Endothelial cell of umbilical vein (primary cell): ENCODE measurements at regions not wholly inside any gene's neighbourhood (a gene's known extent, or its start where the extent isn't known, plus 50 kb on each side); places are given as distances from the start of the nearest gene placed in this dataset.

Experiments
- BruUV-seq: library from RNA; stranded (reverse); fragments of 400-500 nt; replicated peaks from 2 replicates; lab custom pipeline; 2021; lab: Mats Ljungman, UMichigan
- CTCF ChIA-PET: fragments of 300-600, 350-600 bp; sonication (Branson Sonifier 250); formaldehyde crosslinking; loops from one replicate; lab custom pipeline; 2021; ENCODE audit warnings: antibody characterized with exemption, inconsistent platforms; lab: Charles Lee
- POLR2A ChIA-PET: fragments of 300-600, 350-600 bp; sonication (Branson Sonifier 250); formaldehyde crosslinking; loops from one replicate; lab custom pipeline; 2021; ENCODE audit warnings: antibody characterized with exemption, inconsistent platforms; lab: Charles Lee
- DNase-seq: peaks from one replicate; pipeline ENCODE4 v3.0.0-alpha.2; 2011; ENCODE audit warnings: low read depth, low spot score
- FAIRE-seq: peaks from 2 replicates; lab custom pipeline; 2011; peaks lifted over from hg19 to GRCh38; lab: Jason Lieb, UNC
- H2AFZ ChIP-seq: 2 replicates; pipeline ENCODE4 v1.6.0; 2012; ENCODE audit warnings: low read depth, low read length, control low read depth, inconsistent platforms
- H3K27ac ChIP-seq: 2 replicates; pipeline ENCODE4 v1.5.1; 2011; ENCODE audit warnings: low read depth, mild to moderate bottlenecking, control low read depth, low read length, moderate library complexity; ENCODE audit not compliant: insufficient read depth
- H3K27me3 ChIP-seq, 2 experiments: 2 replicates each; pipeline versions ENCODE4 v1.6.0 to v1.6.1; 2011; ENCODE audit warnings: low read length in 2 of 2, mixed read lengths in 1 of 2; ENCODE audit not compliant: control insufficient read depth in 2 of 2, insufficient read depth in 2 of 2
- H3K36me3 ChIP-seq, 2 experiments: 2 replicates in 1 of 2; 3 replicates in 1 of 2; pipeline ENCODE4 v1.5.1; 2011; ENCODE audit warnings: low read length in 2 of 2, mild to moderate bottlenecking in 1 of 2, moderate library complexity in 1 of 2; ENCODE audit not compliant: control insufficient read depth in 2 of 2, insufficient read depth in 2 of 2; ENCODE audit errors: extremely low read depth in 1 of 2
- H3K4me1 ChIP-seq: 3 replicates; pipeline ENCODE4 v1.5.1; 2011; ENCODE audit warnings: mild to moderate bottlenecking, low read length; ENCODE audit not compliant: control insufficient read depth, insufficient read depth; ENCODE audit errors: extremely low read depth
- H3K4me2 ChIP-seq: 2 replicates; pipeline ENCODE4 v1.6.1; 2011; ENCODE audit warnings: low read length, control low read depth, mixed read lengths; ENCODE audit not compliant: insufficient read depth
- H3K4me3 ChIP-seq, 3 experiments: fragments of 200-600 bp in 1 of 3; sonication (generic), shearing (Covaris generic) in 1 of 3; replicated peaks in 1 of 3; 2 replicates each; pipeline ENCODE4 v1.5.1; 2011 to 2016; ENCODE audit warnings: control low read depth in 3 of 3, low read length in 3 of 3, mild to moderate bottlenecking in 2 of 3, inconsistent platforms in 1 of 3, low read depth in 1 of 3, moderate library complexity in 1 of 3; ENCODE audit not compliant: insufficient read depth in 1 of 3
- H3K79me2 ChIP-seq: 2 replicates; pipeline ENCODE4 v1.6.0; 2012; ENCODE audit warnings: low read length, inconsistent platforms; ENCODE audit not compliant: control insufficient read depth, insufficient read depth
- H3K9ac ChIP-seq: replicated peaks from 2 replicates; pipeline ENCODE3; 2011; ENCODE audit warnings: low read length, control low read depth; ENCODE audit not compliant: insufficient read depth; ENCODE audit errors: extremely low read depth
- H3K9me1 ChIP-seq: replicated peaks from 3 replicates; pipeline ENCODE4 v1.6.0; 2011; ENCODE audit warnings: mild to moderate bottlenecking, low read length; ENCODE audit not compliant: control insufficient read depth, insufficient read depth; ENCODE audit errors: extremely low read depth
- H3K9me3 ChIP-seq: replicated peaks from 2 replicates; pipeline ENCODE4 v1.5.1; 2012; ENCODE audit warnings: low read length, inconsistent platforms; ENCODE audit not compliant: control insufficient read depth, insufficient read depth
- H4K20me1 ChIP-seq: replicated peaks from 2 replicates; pipeline ENCODE3; 2011; ENCODE audit warnings: mild to moderate bottlenecking, low read length; ENCODE audit not compliant: control insufficient read depth, insufficient read depth; ENCODE audit errors: extremely low read depth
- EZH2 ChIP-seq: IDR thresholded peaks from 2 replicates; pipeline ENCODE4 v1.6.1; 2012; ENCODE audit warnings: borderline replicate concordance, low read depth, mild to moderate bottlenecking, moderate library complexity, low read length, inconsistent platforms; ENCODE audit not compliant: severe bottlenecking
- FOS ChIP-seq: IDR thresholded peaks from 2 replicates; pipeline ENCODE4 v1.6.1; 2011; ENCODE audit warnings: mild to moderate bottlenecking, low read length, moderate library complexity, borderline replicate concordance; ENCODE audit not compliant: insufficient read depth
- GATA2 ChIP-seq: IDR thresholded peaks from 2 replicates; pipeline ENCODE4 v1.7.0; 2011; ENCODE audit warnings: low read depth, mild to moderate bottlenecking, moderate library complexity, mixed read lengths, low read length; ENCODE audit not compliant: insufficient read length, insufficient read depth
- JUN ChIP-seq: IDR thresholded peaks from 2 replicates; pipeline ENCODE4 v1.6.1; 2011; ENCODE audit warnings: borderline replicate concordance, low read depth; ENCODE audit not compliant: insufficient read length, insufficient read depth
- MYC ChIP-seq: IDR thresholded peaks from one replicate; pipeline ENCODE4 v1.6.1; 2011; ENCODE audit warnings: mild to moderate bottlenecking, low read depth, low read length
- POLR2A ChIP-seq: IDR thresholded peaks from 2 replicates; pipeline ENCODE4 v1.6.1; 2012; ENCODE audit warnings: low read depth, mild to moderate bottlenecking, control low read depth, low read length
- POLR2AphosphoS5 ChIP-seq: IDR thresholded peaks from 2 replicates; pipeline ENCODE4 v1.6.1; 2012; ENCODE audit warnings: low read depth, mild to moderate bottlenecking, control low read depth, low read length, moderate library complexity; ENCODE audit not compliant: insufficient read depth
- dilution Hi-C: fragments of 300-500 bp; cut with MboI; formaldehyde crosslinking; loops from one replicate; pipeline ENCODE4 v1.15.0; 2019; ENCODE audit warnings: low sequenced_read_pairs; ENCODE audit not compliant: extremely low pct_ligation_motif_present
- intact Hi-C: fragments of 100-400 bp; cut with micrococcal nuclease; formaldehyde crosslinking; loops from one replicate; pipeline ENCODE4 v1.10.0; 2022
- TF ChIP-seq, protein P1 (sequence below): IDR thresholded peaks from 2 replicates; pipeline ENCODE4 v1.6.1; 2011; ENCODE audit not compliant: insufficient read depth, insufficient read length
- TF ChIP-seq, protein P2 (sequence below), 2 donors: IDR thresholded peaks; 1 replicate in 1 of 2; 2 replicates in 1 of 2; pipeline ENCODE4 v1.5.1; 2011; ENCODE audit warnings: low read length in 2 of 2, mild to moderate bottlenecking in 2 of 2, moderate library complexity in 2 of 2, control low read depth in 1 of 2, inconsistent platforms in 1 of 2, low read depth in 1 of 2; ENCODE audit not compliant: insufficient read depth in 1 of 2; ENCODE audit errors: extremely low read depth in 1 of 2

DNA sequence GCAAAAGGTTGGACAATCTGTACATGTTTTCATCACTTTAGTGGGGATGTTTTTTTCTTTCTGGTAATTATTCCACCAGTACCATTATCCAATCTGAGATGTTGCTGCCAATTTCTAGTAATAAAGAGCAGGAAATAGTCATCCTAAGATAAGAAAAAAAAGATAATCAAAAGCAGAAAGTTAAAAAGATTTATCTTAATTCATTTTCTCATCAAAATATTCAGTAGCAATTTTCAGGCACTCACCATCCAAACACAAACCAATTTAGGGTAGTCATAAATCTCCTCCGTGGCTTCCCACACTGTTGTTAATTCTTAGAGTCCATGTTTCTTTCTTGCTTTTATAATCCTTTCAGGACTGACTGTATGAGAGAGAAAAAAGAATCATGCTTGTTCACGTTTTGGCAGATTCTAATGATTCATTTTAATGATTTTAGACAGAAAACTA lies 263.7 kb upstream of the UGT8 start:
- DNase-seq, result peak; percentile 59
- BruUV-seq, result no TSS peak
- Histone ChIP-seq H3K27ac (no peak overlapping the region), H3K4me1 (no peaks in the 10 kb centered on the region), H3K9ac (no peak overlapping the region), H3K36me3 (no peaks in the 10 kb centered on the region), H3K4me3 (no peak overlapping the region), H3K27me3 (no peaks in the 10 kb centered on the region), H4K20me1 (no peaks in the 10 kb centered on the region), H3K9me1 (no peaks in the 10 kb centered on the region), H3K79me2 (no peaks in the 10 kb centered on the region), H2AFZ (no peak overlapping the region), H3K4me2 (no peak overlapping the region), H3K9me3 (no peaks in the 10 kb centered on the region)
- TF ChIP-seq EZH2 (no peak), JUN (no peak), POLR2AphosphoS5 (no peak), MYC (no peak), GATA2 (no peak), FOS (no peak), POLR2A (no peak)
- TF ChIP-seq, protein P1, sequence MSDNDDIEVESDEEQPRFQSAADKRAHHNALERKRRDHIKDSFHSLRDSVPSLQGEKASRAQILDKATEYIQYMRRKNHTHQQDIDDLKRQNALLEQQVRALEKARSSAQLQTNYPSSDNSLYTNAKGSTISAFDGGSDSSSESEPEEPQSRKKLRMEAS, result no peak
- TF ChIP-seq, protein P2, sequence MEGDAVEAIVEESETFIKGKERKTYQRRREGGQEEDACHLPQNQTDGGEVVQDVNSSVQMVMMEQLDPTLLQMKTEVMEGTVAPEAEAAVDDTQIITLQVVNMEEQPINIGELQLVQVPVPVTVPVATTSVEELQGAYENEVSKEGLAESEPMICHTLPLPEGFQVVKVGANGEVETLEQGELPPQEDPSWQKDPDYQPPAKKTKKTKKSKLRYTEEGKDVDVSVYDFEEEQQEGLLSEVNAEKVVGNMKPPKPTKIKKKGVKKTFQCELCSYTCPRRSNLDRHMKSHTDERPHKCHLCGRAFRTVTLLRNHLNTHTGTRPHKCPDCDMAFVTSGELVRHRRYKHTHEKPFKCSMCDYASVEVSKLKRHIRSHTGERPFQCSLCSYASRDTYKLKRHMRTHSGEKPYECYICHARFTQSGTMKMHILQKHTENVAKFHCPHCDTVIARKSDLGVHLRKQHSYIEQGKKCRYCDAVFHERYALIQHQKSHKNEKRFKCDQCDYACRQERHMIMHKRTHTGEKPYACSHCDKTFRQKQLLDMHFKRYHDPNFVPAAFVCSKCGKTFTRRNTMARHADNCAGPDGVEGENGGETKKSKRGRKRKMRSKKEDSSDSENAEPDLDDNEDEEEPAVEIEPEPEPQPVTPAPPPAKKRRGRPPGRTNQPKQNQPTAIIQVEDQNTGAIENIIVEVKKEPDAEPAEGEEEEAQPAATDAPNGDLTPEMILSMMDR (IDR thresholded peaks at IDR 0.05; ENCODE audit: extremely low read depth in 1 of 2, insufficient read depth in 1 of 2, low read depth in 1 of 2, low read length in 2 of 2), result no peak
- FAIRE-seq, result no peak
- dilution Hi-C loops, result no loop called here
- ChIA-PET CTCF (no interaction called here), POLR2A (no interaction called here)
- intact Hi-C loops, result no loop called here
